H7 (cell line): ENCODE measurements at regions not wholly inside any gene's neighbourhood (a gene's known extent, or its start where the extent isn't known, plus 50 kb on each side); places are given as distances from the start of the nearest gene placed in this dataset.
A peak's percentile ranks its signal among the peaks of the same experiment; 100 is the strongest.
"Not testable (repeated sequence)": the region's sequence is repeated elsewhere in the genome, so short reads cannot be mapped to it uniquely, and the experiment has no call there.

ENCODE experiments used
- DNase-seq: peaks from one replicate; pipeline ENCODE4 v3.0.0; 2012
- H3K27me3 ChIP-seq: 2 replicates; pipeline ENCODE4 v1.6.0; 2011; ENCODE audit warnings: mild to moderate bottlenecking, low read length; ENCODE audit not compliant: control insufficient read depth, insufficient read depth
- H3K36me3 ChIP-seq: replicated peaks from 2 replicates; pipeline ENCODE4 v1.5.1; 2011; ENCODE audit warnings: low read length; ENCODE audit not compliant: control insufficient read depth, insufficient read depth
- H3K4me3 ChIP-seq: 2 replicates; pipeline ENCODE4 v1.5.1; 2011; ENCODE audit warnings: low read depth, mild to moderate bottlenecking, control low read depth, low read length, moderate library complexity; ENCODE audit not compliant: insufficient read depth

DNA sequence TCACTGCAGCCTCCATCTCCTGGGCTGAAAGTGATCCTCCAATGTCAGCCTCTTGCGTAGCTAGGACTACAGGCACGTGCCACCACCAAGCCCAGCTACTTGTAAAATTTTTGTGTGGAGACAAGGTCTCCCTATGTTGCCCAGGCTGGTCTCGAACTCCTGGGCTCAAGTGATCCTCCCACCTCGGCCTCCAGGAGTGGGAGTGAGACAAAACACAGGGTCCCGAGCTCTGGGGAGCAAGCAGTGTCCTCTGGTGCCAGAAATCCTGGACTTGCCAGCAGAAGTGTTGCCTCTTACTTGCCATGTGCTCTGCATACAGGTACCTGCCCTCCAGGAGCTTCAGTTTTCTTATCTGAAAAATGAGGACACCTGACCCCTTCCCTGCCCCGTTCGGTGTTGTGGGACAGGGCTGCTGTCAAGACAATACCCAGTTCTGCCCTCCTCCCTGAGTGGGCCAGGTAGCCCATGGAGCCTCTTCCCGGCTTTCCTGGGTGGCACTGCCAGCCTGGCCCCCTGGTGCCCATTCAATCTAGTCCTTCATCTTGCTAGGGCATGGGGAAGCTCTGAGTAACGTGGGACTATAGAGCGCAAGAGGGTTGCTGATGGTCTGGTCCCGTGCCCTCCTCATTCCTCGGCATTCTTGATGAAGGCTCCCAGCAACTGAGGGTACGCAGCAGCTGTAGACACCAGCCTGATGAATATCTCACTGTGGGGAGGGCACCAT is 164.6 kb downstream of the GOLGA6L4 start:
- Histone ChIP-seq H3K36me3 (no peaks in the 10 kb centered on the region), H3K27me3 (no peaks in the 10 kb centered on the region), H3K4me3 (no peak overlapping the region)
- DNase-seq, result no peak

DNA sequence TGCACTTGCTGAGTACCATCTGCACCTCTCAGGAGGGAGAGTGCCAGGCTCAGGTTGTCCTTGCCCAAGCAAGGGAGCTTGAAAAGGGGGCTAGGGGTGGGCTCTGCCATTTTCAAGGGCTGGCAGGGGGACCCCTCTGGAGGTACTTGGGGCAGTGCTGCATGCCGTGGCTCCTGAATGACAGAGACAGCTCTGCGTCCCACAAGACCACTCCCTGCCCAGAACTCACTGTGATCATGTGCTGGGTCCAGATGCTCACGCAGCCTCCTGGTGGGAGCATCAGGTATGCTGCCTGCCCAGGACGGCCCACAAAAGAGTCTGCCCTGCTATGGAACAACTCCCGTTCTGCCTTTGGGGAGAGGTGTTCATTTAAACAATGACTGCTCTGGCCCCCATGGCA is 165.2 kb downstream of the GOLGA6L4 start:
- no peaks in the 10 kb centered on the region for H3K36me3 ChIP-seq
- no peak overlapping the region for H3K4me3 ChIP-seq
- no peaks in the 10 kb centered on the region for H3K27me3 ChIP-seq
- peak; percentile 42 for DNase-seq

DNA sequence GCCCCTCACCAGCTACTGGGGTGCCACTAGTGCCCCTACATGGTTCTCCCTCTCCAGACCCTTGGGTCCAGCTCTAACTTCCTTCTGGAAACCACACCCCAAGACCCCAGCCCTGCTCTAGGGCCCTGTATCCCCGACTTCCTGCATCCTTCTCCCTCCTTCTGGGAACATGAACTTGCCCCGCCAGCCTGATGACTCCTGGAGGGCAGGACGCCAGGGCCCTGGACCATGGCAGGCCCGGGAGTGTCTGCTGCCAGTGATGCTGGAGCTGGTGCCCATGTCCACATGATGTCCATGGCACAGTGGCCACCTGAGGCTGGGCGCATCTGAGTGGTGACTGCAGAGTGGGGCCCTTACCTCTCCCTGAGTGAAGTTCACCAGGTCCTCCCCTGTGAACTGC is 165.9 kb downstream of the GOLGA6L4 start:
- not testable (repeated sequence) for DNase-seq, H3K4me3 ChIP-seq, H3K36me3 ChIP-seq, H3K27me3 ChIP-seq

GRCh38 chr15:84401891-84402840 is 166.6 kb downstream of the GOLGA6L4 start:
- not testable (repeated sequence) for DNase-seq, H3K36me3 ChIP-seq, H3K27me3 ChIP-seq, H3K4me3 ChIP-seq

GRCh38 chr15:84402856-84403608 is 167.5 kb downstream of the GOLGA6L4 start:
- no peak for DNase-seq
- Histone ChIP-seq H3K4me3 (no peak overlapping the region), H3K27me3 (no peaks in the 10 kb centered on the region), H3K36me3 (no peaks in the 10 kb centered on the region)

DNA sequence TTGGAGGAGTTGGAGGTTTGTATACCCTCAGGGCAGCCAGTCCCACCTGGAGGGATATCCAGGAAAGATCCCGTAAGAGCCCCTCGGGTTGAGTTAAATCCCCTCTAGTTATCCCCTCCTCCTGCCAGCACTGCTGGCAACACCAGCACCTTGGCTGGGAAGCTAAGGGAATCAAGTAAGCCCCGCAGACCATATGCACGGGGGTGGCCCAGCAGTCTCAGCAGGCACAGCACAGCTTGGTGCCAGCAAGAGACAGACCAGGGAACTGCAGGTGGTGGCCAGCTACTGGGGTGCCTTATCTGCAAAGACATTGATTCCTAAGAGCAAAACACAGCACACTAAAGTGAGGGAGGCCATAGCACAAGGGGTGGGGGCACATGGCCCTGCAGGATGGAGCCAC is 173.8 kb downstream of the GOLGA6L4 start:
- not testable (repeated sequence) for H3K4me3 ChIP-seq, DNase-seq, H3K27me3 ChIP-seq, H3K36me3 ChIP-seq

GRCh38 chr15:84421513-84422181 is 179.2 kb upstream of the ZSCAN2 start:
- not testable (repeated sequence) for H3K36me3 ChIP-seq, DNase-seq, H3K27me3 ChIP-seq
- H3K4me3 ChIP-seq, result peak overlapping the region; percentile 8

DNA sequence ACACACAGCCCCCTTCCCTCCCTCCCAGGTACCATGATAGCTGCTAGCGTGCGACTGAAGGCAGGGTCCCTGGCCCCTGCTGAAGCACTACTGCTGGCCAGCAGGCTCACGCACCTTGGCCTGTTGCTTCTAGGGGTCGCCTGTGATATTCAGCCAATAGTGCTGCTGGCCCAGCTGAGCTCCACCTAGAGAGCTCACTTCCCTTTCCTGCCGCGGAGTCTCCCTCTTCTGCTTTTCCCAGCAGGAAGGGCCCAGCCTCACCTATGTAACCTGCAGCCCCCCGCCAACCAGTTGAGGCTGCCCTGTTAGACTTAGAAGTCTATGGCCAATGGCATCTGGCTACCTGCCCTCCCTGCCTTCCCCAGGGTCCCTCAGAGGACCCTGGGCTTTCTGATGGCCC is 175.5 kb upstream of the ZSCAN2 start:
- H3K27me3 ChIP-seq, H3K4me3 ChIP-seq, H3K36me3 ChIP-seq, DNase-seq: not testable (repeated sequence)

DNA sequence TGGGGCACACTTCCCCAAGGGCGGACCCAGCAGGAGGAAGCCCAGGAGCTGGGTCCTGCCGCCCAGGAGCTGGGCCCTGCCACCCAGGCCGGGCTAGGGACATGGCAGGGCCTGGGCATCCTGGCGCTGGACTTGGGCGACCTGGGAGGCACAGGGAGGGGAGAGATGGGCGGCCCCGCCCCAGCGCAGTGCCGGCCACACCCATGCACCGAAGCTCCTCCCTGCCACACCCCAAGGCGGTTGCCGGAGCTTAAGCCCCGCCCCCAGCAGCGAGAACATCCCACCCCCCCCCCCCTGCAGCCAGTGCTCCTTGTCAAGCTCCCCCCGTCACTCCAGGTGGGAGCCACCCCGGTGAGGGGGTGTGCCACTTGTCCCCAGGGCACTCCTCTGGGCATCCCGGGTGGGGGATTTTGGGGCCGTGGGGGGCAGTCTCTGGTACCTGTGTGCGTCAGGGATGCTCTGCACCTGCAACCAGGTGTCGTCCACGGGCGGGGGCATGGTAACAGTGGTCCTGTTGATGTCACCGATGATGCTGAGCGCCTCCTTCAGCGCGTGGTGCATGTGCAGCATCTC is 127.4 kb upstream of the ZSCAN2 start:
- not testable (repeated sequence) for H3K27me3 ChIP-seq, DNase-seq, H3K4me3 ChIP-seq, H3K36me3 ChIP-seq

- H3K27me3 ChIP-seq, DNase-seq, H3K4me3 ChIP-seq, H3K36me3 ChIP-seq: not testable (repeated sequence)
Measured at GRCh38 chr15:84476364-84477033, 124.3 kb upstream of the ZSCAN2 start.

DNA sequence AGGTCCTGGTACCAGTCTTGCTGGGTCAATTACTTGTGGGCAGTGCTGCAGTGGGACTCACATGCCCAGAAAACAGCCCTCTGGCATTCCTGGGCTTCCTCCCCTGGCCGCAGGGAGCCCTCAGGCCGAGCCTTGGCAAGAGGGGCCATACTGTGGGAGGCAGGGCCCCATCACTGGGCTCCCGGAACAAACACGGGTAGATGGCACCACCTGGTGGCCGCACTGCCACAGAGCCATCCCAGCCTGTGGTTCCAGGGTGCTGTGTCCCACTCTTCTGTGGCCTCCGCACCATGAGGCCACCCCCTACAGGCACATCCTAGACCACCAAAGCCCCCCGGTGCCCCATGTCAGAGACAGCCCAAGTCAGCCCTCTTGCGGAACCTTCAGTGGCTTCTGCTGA is 123.3 kb upstream of the ZSCAN2 start:
- H3K4me3 ChIP-seq, DNase-seq, H3K27me3 ChIP-seq, H3K36me3 ChIP-seq: not testable (repeated sequence)

DNA sequence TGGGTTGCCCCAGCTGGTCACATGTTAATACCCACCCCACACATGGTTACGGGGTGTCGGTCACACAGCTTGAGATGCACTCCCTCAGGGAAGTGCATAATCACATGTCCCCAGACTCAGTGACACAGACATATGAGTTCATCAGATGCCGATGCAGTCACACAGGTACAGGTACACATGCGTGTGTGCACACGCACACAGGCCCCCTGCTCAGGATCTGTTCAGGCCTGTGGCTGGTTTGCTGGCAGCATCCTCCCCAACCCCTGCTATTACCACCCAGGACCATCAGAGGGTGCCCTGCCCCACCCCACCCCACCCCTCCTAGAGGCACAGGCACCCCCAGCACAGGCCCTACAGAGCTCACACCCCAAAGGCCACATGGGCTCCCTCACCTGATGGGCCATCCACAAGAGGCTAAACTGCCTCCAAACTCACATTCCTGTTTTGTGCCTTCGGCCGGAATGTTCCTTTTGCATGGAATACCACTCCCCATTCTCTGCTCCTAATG is 120.6 kb upstream of the ZSCAN2 start:
- not testable (repeated sequence) for DNase-seq, H3K27me3 ChIP-seq

DNA sequence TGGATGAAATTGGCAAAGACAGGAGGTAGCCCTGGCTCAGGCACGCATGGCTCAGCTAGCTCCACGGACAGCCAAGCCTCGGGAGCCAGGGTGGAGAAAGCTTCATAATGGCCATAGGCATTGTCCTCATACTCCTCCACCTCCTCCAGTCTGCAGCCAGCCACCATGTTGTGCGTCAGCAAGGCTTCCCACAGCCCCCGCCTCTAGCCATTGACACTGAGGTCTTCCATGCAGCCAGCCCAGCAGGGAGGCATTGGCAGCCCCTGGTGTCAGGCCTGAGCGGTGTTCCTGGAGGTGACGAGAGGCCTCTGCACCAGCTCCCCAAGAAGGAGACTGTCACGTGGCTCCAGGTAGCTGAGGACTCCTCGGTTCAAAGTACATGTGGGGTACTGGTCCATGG is 117.0 kb upstream of the ZSCAN2 start:
- H3K36me3 ChIP-seq, DNase-seq: not testable (repeated sequence)

More for the DNA sequence above, 120.6 kb upstream of the ZSCAN2 start:
- not testable (repeated sequence) for H3K36me3 ChIP-seq, H3K4me3 ChIP-seq

More for the DNA sequence above, 117.0 kb upstream of the ZSCAN2 start:
- H3K27me3 ChIP-seq, H3K4me3 ChIP-seq: not testable (repeated sequence)
